ENCODE measurements at regions not wholly inside any gene's neighbourhood (a gene's known extent, or its start where the extent isn't known, plus 50 kb on each side); places are given as distances from the start of the nearest gene placed in this dataset.

DNA sequence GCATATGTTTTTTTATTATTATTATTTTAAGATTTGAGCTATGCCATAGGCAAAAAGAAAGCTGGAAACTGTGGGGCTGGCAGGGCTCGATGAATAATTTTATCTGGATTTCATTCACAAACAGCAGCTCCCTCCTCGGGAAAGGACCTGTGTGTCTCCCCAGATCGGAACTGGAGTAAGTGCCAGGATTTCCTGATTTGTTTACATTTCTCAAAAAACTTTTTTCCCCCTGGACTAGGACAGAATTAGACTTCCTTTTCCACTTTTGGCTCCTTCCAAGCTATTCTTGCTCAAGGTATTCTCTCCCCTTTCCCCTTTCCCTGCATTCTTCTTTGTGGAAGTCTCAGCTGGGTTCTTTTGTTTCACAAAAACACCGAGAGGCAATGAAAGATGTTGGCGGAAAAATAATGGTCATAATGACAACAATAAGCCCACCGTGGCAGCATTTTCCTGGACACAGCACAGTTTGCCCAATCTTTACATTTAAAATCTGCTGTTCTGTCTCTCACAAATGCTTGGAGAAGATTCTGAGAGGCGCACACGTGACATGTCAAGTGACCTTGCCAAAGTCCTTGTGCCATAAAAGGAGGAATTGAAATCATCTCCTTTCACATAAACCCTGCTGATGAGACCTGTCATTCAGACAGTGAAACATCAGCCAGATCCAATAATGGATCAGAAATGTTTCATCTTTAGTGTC is 85.8 kb upstream of the PREP start:
- no peaks in the 10 kb centered on the region for H3K9me3 ChIP-seq (ENCODE audit: control insufficient read depth, low read length, poor library complexity, severe bottlenecking)
- H3K27me3 Mint-ChIP-seq = peaks cover 6% of the 10 kb centered on the region
- H3K4me1 Mint-ChIP-seq = peaks cover 26% of the 10 kb centered on the region
- no peak for ATAC-seq
- no peak for DNase-seq
- H3K27ac Mint-ChIP-seq = no peak overlapping the region
- peaks cover 2% of the 10 kb centered on the region for H3K36me3 Mint-ChIP-seq (ENCODE audit: low read depth)
- no peak overlapping the region for H3K4me3 Mint-ChIP-seq

DNA sequence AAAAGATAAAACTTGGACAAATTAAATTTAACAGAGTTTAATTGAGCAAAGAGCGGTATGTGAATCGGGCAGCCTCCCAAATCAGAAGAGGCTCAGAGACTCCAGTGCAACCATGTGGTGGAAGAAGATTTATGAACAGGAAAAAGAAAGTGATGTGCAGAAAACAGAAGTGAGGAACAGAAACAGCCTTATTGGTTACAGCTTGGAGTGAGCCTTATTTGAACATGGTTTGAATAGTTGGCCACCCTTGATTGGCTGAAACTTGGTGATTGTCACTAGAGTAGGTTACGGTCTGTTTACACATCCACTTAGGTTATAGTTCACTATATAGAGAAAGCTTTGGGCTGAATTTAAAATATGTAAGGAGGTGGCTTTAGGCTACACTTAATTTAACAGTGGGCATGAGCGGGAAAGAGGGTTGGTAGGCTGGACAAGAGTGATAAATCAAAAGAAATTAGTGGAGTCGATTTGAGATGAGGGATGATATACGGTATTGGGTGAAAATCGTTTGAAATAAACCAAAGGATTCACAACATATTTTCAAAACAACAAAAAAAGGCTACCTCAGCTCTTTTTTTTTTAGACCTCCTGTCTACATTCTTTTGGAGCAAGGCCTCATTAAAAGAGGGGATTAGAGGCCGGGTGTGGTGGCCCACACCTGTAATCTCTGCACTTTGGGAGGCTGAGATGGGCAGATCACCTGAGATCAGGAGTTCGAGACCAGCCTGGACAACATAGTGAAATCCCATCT is 84.3 kb upstream of the PREP start:
- no peak overlapping the region for H3K4me3 Mint-ChIP-seq
- no peaks in the 10 kb centered on the region for H3K9me3 ChIP-seq (ENCODE audit: control insufficient read depth, low read length, poor library complexity, severe bottlenecking)
- H3K4me1 Mint-ChIP-seq = peaks cover 30% of the 10 kb centered on the region
- peaks cover 2% of the 10 kb centered on the region for H3K36me3 Mint-ChIP-seq (ENCODE audit: low read depth)
- peaks cover 6% of the 10 kb centered on the region for H3K27me3 Mint-ChIP-seq
- no peak for DNase-seq
- peak overlapping the region; percentile 8 for H3K27ac Mint-ChIP-seq
- no peak for ATAC-seq

- DNase-seq (no peak), ATAC-seq (no peak)
- Mint-ChIP-seq H3K4me3 (no peak overlapping the region), H3K36me3 (ENCODE audit: low read depth) (peaks cover 2% of the 10 kb centered on the region), H3K27ac (peak overlapping the region; percentile 29), H3K27me3 (peaks cover 6% of the 10 kb centered on the region), H3K4me1 (peaks cover 33% of the 10 kb centered on the region)
- no peaks in the 10 kb centered on the region for H3K9me3 ChIP-seq (ENCODE audit: control insufficient read depth, low read length, poor library complexity, severe bottlenecking)
Measured at GRCh38 chr6:105485456-105485855, 82.6 kb upstream of the PREP start.

DNA sequence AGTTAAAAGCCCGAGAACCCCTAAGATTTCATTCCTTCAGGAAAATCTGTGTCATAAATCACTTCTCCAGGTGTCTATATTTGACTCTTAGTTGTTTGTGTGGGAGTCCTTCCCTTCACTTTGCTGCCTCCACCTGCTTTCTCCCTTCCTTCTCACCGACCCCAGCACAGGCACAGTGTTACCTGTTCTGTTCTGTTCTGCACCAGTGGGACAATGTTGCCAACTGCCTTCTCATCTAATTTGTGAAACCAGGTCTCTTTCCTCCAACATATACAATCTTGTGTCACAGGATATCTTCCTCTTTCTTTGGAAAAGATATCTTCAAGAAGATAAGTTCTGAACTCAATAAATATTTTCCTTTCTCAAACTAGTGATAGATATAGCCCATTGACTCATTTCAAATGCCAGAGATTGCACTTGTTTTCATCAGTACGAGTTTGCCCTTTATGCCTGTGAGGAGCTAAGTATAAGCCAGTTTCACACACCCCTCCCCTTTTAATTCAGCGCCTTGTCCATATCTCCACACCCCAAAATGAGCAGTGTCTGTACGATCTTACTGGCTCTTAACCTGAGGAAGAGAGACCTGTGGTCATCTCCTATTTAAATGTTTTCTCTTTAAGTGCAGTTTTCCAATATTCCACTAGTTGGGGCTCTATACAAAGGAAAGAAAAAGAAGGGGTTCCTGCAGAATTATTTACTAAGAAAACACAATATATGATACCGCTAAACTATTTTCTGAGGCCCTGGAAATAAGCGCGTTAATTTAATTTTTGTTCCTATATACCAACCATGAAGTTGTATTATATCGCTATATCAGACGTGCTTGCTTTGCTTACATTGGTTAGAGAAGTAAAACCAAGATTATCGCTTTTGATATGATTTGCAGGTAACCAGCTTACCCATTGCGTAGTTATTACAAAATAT is 81.6 kb upstream of the PREP start:
- Mint-ChIP-seq H3K27me3 (peaks cover 6% of the 10 kb centered on the region), H3K27ac (peak overlapping the region; percentile 86), H3K36me3 (ENCODE audit: low read depth) (peaks cover 2% of the 10 kb centered on the region), H3K4me1 (peaks cover 32% of the 10 kb centered on the region), H3K4me3 (peak overlapping the region; percentile 83)
- ATAC-seq (peak; percentile 53), DNase-seq (no peak)
- no peaks in the 10 kb centered on the region for H3K9me3 ChIP-seq (ENCODE audit: control insufficient read depth, low read length, poor library complexity, severe bottlenecking)

GRCh38 chr6:105483492-105483891 is 80.6 kb upstream of the PREP start:
- ATAC-seq (no peak), DNase-seq (no peak)
- Mint-ChIP-seq H3K27ac (no peak overlapping the region), H3K36me3 (ENCODE audit: low read depth) (peaks cover 3% of the 10 kb centered on the region), H3K4me1 (peaks cover 28% of the 10 kb centered on the region), H3K4me3 (peak overlapping the region; percentile 33), H3K27me3 (peaks cover 9% of the 10 kb centered on the region)
- H3K9me3 ChIP-seq (ENCODE audit: control insufficient read depth, low read length, poor library complexity, severe bottlenecking) = no peaks in the 10 kb centered on the region

DNA sequence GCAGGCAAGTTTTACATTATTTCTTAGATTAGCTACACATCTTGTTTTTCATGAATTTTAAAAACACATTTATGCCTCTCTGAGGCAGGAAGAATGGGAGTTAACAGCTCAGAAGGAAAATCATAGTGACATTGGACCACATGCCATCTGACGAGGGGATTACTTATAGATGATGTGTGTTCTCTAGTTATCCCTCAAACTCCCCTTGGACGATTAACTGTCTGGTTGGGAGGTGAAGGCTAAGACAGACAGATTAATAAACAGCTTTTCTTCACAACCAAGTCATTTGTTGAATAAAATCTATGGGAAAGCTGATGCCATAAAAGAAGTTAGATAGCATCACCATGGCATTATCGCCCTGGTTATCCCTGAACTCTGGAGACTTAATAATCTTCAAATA is 80.0 kb upstream of the PREP start:
- Mint-ChIP-seq H3K27ac (no peak overlapping the region), H3K4me3 (no peak overlapping the region), H3K36me3 (ENCODE audit: low read depth) (peaks cover 4% of the 10 kb centered on the region), H3K27me3 (peaks cover 11% of the 10 kb centered on the region), H3K4me1 (peaks cover 25% of the 10 kb centered on the region)
- no peak for ATAC-seq
- DNase-seq = no peak
- no peaks in the 10 kb centered on the region for H3K9me3 ChIP-seq (ENCODE audit: control insufficient read depth, low read length, poor library complexity, severe bottlenecking)

DNA sequence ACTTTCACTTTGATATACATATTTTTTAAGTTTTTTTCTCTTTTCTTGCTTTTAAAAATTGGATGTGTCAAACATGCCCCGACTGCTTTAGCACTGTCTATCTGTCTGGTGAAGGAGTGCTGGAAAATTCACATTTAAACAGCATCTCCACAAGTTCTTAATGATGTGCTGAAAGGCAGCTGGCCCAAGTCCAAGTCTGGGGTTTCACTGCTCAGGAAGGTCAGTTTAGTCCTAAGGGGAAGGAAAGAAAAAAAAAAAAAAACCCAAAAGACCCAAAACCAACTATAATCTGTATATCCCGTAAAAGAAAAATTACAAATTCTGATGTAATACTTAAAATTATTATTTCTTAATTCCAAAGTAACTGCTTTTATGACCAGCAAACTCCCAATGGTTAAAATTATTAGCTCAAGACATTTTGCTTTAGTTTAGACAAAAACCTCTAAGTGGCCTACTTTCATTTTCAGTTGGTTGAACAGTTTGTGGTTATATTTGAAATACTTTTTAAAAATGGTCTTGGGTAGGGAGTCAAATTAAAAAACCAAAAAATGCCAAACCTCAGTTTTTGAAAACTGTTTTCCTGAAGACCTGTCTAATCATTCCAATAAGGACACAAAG is 79.5 kb upstream of the PREP start:
- H3K4me3 Mint-ChIP-seq = peak overlapping the region; percentile 49
- H3K9me3 ChIP-seq (ENCODE audit: control insufficient read depth, low read length, poor library complexity, severe bottlenecking) = peaks cover under 1% of the 10 kb centered on the region
- peaks cover 4% of the 10 kb centered on the region for H3K36me3 Mint-ChIP-seq (ENCODE audit: low read depth)
- peaks cover 11% of the 10 kb centered on the region for H3K27me3 Mint-ChIP-seq
- no peak for DNase-seq
- peak overlapping the region; percentile 81 for H3K27ac Mint-ChIP-seq
- ATAC-seq = no peak
- peaks cover 24% of the 10 kb centered on the region for H3K4me1 Mint-ChIP-seq

GRCh38 chr6:105476978-105477377 is 74.1 kb upstream of the PREP start:
- no peak for ATAC-seq
- no peak overlapping the region for H3K4me3 Mint-ChIP-seq
- H3K36me3 Mint-ChIP-seq (ENCODE audit: low read depth) = peaks cover 4% of the 10 kb centered on the region
- peaks cover 4% of the 10 kb centered on the region for H3K9me3 ChIP-seq (ENCODE audit: control insufficient read depth, low read length, poor library complexity, severe bottlenecking)
- H3K27me3 Mint-ChIP-seq = peaks cover 12% of the 10 kb centered on the region
- peaks cover 2% of the 10 kb centered on the region for H3K4me1 Mint-ChIP-seq
- DNase-seq = no peak
- H3K27ac Mint-ChIP-seq = no peak overlapping the region

DNA sequence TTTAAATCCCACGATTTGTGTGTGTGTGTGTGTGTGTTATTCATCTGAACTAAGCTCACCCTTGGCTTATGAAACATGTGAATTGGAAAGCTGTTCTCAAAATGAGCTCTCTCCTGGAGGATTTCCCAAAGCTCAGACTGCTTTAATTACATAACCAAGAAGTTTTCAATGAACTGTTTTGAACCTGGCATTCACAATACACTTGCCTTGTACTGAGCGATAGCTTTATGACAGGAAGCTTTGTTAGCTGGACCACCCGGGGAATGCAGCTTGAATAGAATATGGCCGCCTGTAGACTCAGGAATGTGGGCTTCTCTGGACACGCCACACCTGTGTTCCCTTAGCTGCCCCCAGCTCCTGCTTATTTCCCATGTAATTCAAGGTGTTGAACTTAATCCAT is 71.4 kb upstream of the PREP start:
- H3K9me3 ChIP-seq (ENCODE audit: control insufficient read depth, low read length, poor library complexity, severe bottlenecking) = peaks cover 4% of the 10 kb centered on the region
- no peaks in the 10 kb centered on the region for H3K4me1 Mint-ChIP-seq
- H3K36me3 Mint-ChIP-seq (ENCODE audit: low read depth) = peaks cover 4% of the 10 kb centered on the region
- H3K4me3 Mint-ChIP-seq = no peak overlapping the region
- no peak overlapping the region for H3K27ac Mint-ChIP-seq
- peaks cover 12% of the 10 kb centered on the region for H3K27me3 Mint-ChIP-seq
- no peak for ATAC-seq
- no peak for DNase-seq

GRCh38 chr6:105469946-105470345 is 67.1 kb upstream of the PREP start:
- no peak for ATAC-seq
- DNase-seq = no peak
- Mint-ChIP-seq H3K4me3 (no peak overlapping the region), H3K4me1 (no peaks in the 10 kb centered on the region), H3K36me3 (ENCODE audit: low read depth) (no peaks in the 10 kb centered on the region), H3K27ac (no peak overlapping the region), H3K27me3 (no peaks in the 10 kb centered on the region)
- no peaks in the 10 kb centered on the region for H3K9me3 ChIP-seq (ENCODE audit: control insufficient read depth, low read length, poor library complexity, severe bottlenecking)

DNA sequence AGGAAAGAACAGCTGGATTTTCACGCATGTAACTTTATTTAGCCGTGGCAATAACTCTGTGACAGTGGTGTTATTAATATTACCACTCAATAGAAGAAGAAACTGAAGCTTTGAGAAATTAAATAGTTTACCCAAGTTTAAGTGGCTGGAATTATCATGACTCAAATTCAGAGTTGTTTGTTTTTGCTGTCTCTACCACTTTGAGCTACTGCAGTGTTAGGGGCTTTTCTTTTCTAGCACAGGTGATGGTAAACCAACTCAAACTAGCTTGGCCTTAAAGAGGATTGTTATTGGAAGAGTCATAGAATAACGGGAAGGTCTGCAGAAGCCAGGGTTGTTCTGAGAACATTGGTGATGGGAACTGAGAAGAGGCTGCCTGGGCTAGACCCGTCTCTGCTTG is 66.0 kb upstream of the PREP start:
- Mint-ChIP-seq H3K27ac (no peak overlapping the region), H3K4me1 (no peaks in the 10 kb centered on the region), H3K36me3 (ENCODE audit: low read depth) (peaks cover 2% of the 10 kb centered on the region), H3K4me3 (no peak overlapping the region), H3K27me3 (no peaks in the 10 kb centered on the region)
- DNase-seq = no peak
- no peak for ATAC-seq
- no peaks in the 10 kb centered on the region for H3K9me3 ChIP-seq (ENCODE audit: control insufficient read depth, low read length, poor library complexity, severe bottlenecking)

GRCh38 chr6:105460860-105461259 is 58.0 kb upstream of the PREP start:
- Mint-ChIP-seq H3K27me3 (peaks cover 35% of the 10 kb centered on the region), H3K36me3 (ENCODE audit: low read depth) (peaks cover 2% of the 10 kb centered on the region), H3K4me1 (peaks cover 14% of the 10 kb centered on the region), H3K27ac (no peak overlapping the region), H3K4me3 (no peak overlapping the region)
- DNase-seq = no peak
- no peak for ATAC-seq
- no peaks in the 10 kb centered on the region for H3K9me3 ChIP-seq (ENCODE audit: control insufficient read depth, low read length, poor library complexity, severe bottlenecking)

- no peaks in the 10 kb centered on the region for H3K9me3 ChIP-seq (ENCODE audit: control insufficient read depth, low read length, poor library complexity, severe bottlenecking)
- Mint-ChIP-seq H3K27me3 (peaks cover 35% of the 10 kb centered on the region), H3K4me3 (peak overlapping the region; percentile 61), H3K27ac (no peak overlapping the region), H3K4me1 (peaks cover 14% of the 10 kb centered on the region), H3K36me3 (ENCODE audit: low read depth) (peaks cover 2% of the 10 kb centered on the region)
- DNase-seq (no peak), ATAC-seq (no peak)
Measured at GRCh38 chr6:105459864-105460263, 57.0 kb upstream of the PREP start.

All from T-helper 17 cell (primary cell).